ENCODE measurements at regions not wholly inside any gene's neighbourhood (a gene's known extent, or its start where the extent isn't known, plus 50 kb on each side); places are given as distances from the start of the nearest gene placed in this dataset.

DNA sequence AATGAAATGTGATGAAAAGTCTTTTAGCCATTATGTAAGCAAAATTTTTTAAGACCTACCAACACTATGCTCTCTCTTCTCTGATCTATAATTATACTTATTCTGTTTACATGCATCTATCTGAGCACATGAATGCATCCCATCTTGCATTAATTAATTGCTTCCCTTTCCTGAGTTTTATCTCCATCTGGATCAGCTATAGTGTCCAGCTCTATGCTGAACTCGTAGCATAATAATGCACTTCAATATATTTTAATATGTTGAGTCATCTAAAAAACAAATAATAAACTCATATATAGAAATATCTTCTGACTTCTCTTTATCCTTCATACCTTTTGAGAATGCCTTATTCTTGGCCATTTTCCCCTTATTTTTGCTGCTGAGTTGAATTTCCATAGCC, 1097.8 kb downstream of the TTLL7 start:
- Histone ChIP-seq H3K27me3 (no peaks in the 10 kb centered on the region), H3K36me3 (no peaks in the 10 kb centered on the region), H3K4me1 (no peaks in the 10 kb centered on the region), H3K9me3 (no peaks in the 10 kb centered on the region), H3K27ac (no peak overlapping the region), H3K4me3 (no peak overlapping the region)
- intact Hi-C loops (cut with DNase I) = no loop called here
- no peak for DNase-seq
- no peak for TF ChIP-seq POLR2A (IDR thresholded peaks at IDR 0.05)
- no peak for TF ChIP-seq CTCF (IDR thresholded peaks at IDR 0.05)
- WGBS, 4 donors = 67 to 83% (median 71%) methylated on average over 1 of the region's 1 CpG
- no peak for ATAC-seq

- H3K36me3 ChIP-seq = no peaks in the 10 kb centered on the region
- DNase-seq (no peak), ATAC-seq (no peak)
- H3K4me1 ChIP-seq = no peaks in the 10 kb centered on the region
- no peak overlapping the region for H3K4me3 ChIP-seq
- no peaks in the 10 kb centered on the region for H3K9me3 ChIP-seq
- 57 to 68% (median 61%) methylated on average over 3 of the region's 3 CpGs for WGBS, 4 donors
- H3K27ac ChIP-seq = no peak overlapping the region
- intact Hi-C loops (cut with DNase I) = no loop called here
- TF ChIP-seq CTCF (IDR thresholded peaks at IDR 0.05) (no peak), POLR2A (IDR thresholded peaks at IDR 0.05) (no peak)
- H3K27me3 ChIP-seq = no peaks in the 10 kb centered on the region
These were observed 1098.3 kb downstream of the ADGRL2 start for GRCh38 chr1:82899017-82899416.

DNA sequence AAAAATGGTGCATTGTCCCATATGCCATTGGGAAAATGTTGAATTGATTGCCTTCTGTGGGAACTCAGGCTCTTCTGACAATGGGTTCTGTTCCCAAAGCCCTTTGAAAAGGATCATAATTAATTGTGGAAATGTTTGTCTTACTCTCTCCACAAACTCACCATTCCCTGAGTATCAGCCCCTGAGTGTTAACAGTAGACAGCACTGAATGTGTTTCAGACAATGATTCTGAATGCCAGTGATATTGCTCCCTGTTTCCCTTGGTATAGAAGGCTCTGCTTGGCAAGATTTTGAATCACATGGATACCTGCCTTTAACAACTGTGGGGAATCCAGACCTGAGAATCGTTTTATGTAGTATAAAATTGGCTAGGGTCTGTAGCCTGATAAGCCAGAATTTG, 1096.8 kb downstream of the ADGRL2 start:
- H3K4me3 ChIP-seq = no peak overlapping the region
- H3K27ac ChIP-seq = no peak overlapping the region
- no peak for DNase-seq
- intact Hi-C loops (cut with DNase I) = no loop called here
- no peak for ATAC-seq
- no peaks in the 10 kb centered on the region for H3K9me3 ChIP-seq
- no peaks in the 10 kb centered on the region for H3K4me1 ChIP-seq
- no peaks in the 10 kb centered on the region for H3K36me3 ChIP-seq
- TF ChIP-seq CTCF (IDR thresholded peaks at IDR 0.05) (no peak), POLR2A (IDR thresholded peaks at IDR 0.05) (no peak)
- H3K27me3 ChIP-seq = no peaks in the 10 kb centered on the region
- WGBS, 4 donors = 62 to 80% (median 67%) methylated on average over 1 of the region's 1 CpG

DNA sequence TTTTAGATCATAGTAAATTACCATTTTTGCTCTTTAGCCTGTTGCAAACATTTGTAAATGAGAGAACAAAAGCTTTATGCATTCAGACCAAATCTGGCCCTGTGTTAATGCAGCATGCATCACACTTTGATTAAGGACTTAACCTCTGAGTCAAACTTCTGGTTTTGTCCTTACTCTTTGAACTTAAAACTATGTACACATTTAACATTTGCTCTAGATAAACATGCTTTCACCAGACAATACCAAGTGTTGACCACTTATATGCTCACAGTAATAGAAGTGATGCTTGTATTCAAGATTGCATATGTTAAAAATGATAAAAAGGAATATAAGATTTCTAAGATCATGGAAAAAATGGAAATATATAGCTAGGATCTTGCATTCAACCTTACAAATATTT, 1095.3 kb downstream of the ADGRL2 start:
- intact Hi-C loops (cut with DNase I) = no loop called here

More for the DNA sequence above, 1095.3 kb downstream of the ADGRL2 start:
- Histone ChIP-seq H3K4me1 (no peaks in the 10 kb centered on the region), H3K27me3 (no peaks in the 10 kb centered on the region), H3K9me3 (no peaks in the 10 kb centered on the region), H3K27ac (no peak overlapping the region), H3K36me3 (no peaks in the 10 kb centered on the region), H3K4me3 (no peak overlapping the region)
- ATAC-seq (no peak), DNase-seq (no peak)
- TF ChIP-seq CTCF (IDR thresholded peaks at IDR 0.05) (no peak), POLR2A (IDR thresholded peaks at IDR 0.05) (no peak)
